Memory B cell (primary cell): ENCODE measurements at regions not wholly inside any gene's neighbourhood (a gene's known extent, or its start where the extent isn't known, plus 50 kb on each side); places are given as distances from the start of the nearest gene placed in this dataset.
"Not testable (repeated sequence)": the region's sequence is repeated elsewhere in the genome, so short reads cannot be mapped to it uniquely, and the experiment has no call there.

Experiments
- ATAC-seq: fragments of 150-1000 bp; cut with Tn5 transposase; 2 replicates; pipeline ENCODE4 v1.10.0; 2021; ENCODE audit warnings: low read depth, mild to moderate bottlenecking, moderate library complexity
- DNase-seq, 2 donors: peaks; one replicate each; pipeline ENCODE4 v3.0.0; 2022; ENCODE audit warnings: low spot score in 2 of 2
- H3K27ac Mint-ChIP-seq: one replicate; pipeline ENCODE4 v1.8.0; 2022; ENCODE audit warnings: mild to moderate bottlenecking, moderate library complexity, mixed read lengths
- H3K27me3 Mint-ChIP-seq: one replicate; pipeline ENCODE4 v1.8.0; 2022; ENCODE audit warnings: mixed read lengths
- H3K36me3 Mint-ChIP-seq: one replicate; pipeline ENCODE4 v1.8.0; 2022; ENCODE audit warnings: mild to moderate bottlenecking, mixed read lengths
- H3K4me1 Mint-ChIP-seq: one replicate; pipeline ENCODE4 v1.8.0; 2022; ENCODE audit warnings: mixed read lengths
- H3K4me3 Mint-ChIP-seq: one replicate; pipeline ENCODE4 v1.8.0; 2022; ENCODE audit warnings: mild to moderate bottlenecking, moderate library complexity, mixed read lengths
- H3K9me3 Mint-ChIP-seq: one replicate; pipeline ENCODE4 v1.8.0; 2022; ENCODE audit warnings: mixed read lengths

GRCh38 chr2:52608030-52608429 lies 1159.6 kb upstream of the CHAC2 start:
- DNase-seq (no peak), ATAC-seq (no peak)
- no peaks in the 10 kb centered on the region for H3K27me3 Mint-ChIP-seq
- no peaks in the 10 kb centered on the region for H3K4me1 Mint-ChIP-seq
- peaks cover 7% of the 10 kb centered on the region for H3K9me3 Mint-ChIP-seq
- H3K4me3 Mint-ChIP-seq, result no peak overlapping the region
- H3K27ac Mint-ChIP-seq, result no peak overlapping the region
- H3K36me3 Mint-ChIP-seq, result no peaks in the 10 kb centered on the region

- peaks cover 4% of the 10 kb centered on the region for H3K9me3 Mint-ChIP-seq
- ATAC-seq (no peak), DNase-seq (no peak)
- no peak overlapping the region for H3K27ac Mint-ChIP-seq
- H3K27me3 Mint-ChIP-seq, result no peaks in the 10 kb centered on the region
- H3K4me1 Mint-ChIP-seq, result no peaks in the 10 kb centered on the region
- no peak overlapping the region for H3K4me3 Mint-ChIP-seq
- no peaks in the 10 kb centered on the region for H3K36me3 Mint-ChIP-seq
Observed at GRCh38 chr2:52597346-52597745, 1170.3 kb upstream of the CHAC2 start.

GRCh38 chr2:52594026-52594425 lies 1173.6 kb upstream of the CHAC2 start:
- Mint-ChIP-seq H3K4me1 (no peaks in the 10 kb centered on the region), H3K27ac (no peak overlapping the region), H3K27me3 (no peaks in the 10 kb centered on the region), H3K9me3 (peaks cover 7% of the 10 kb centered on the region), H3K4me3 (no peak overlapping the region), H3K36me3 (no peaks in the 10 kb centered on the region)
- no peak for ATAC-seq
- no peak for DNase-seq

GRCh38 chr2:52584071-52584470 lies 1183.5 kb upstream of the CHAC2 start:
- not testable (repeated sequence) for H3K4me3 Mint-ChIP-seq, ATAC-seq, H3K27ac Mint-ChIP-seq, DNase-seq, H3K4me1 Mint-ChIP-seq, H3K27me3 Mint-ChIP-seq, H3K9me3 Mint-ChIP-seq, H3K36me3 Mint-ChIP-seq

GRCh38 chr2:52572469-52572894 lies 1195.1 kb upstream of the CHAC2 start:
- H3K27ac Mint-ChIP-seq, result no peak overlapping the region
- no peak for DNase-seq
- no peaks in the 10 kb centered on the region for H3K36me3 Mint-ChIP-seq
- peaks cover 16% of the 10 kb centered on the region for H3K9me3 Mint-ChIP-seq
- no peak for ATAC-seq
- H3K27me3 Mint-ChIP-seq, result no peaks in the 10 kb centered on the region
- H3K4me3 Mint-ChIP-seq, result no peak overlapping the region
- H3K4me1 Mint-ChIP-seq, result no peaks in the 10 kb centered on the region

- Mint-ChIP-seq H3K4me3 (no peak overlapping the region), H3K27ac (no peak overlapping the region), H3K27me3 (no peaks in the 10 kb centered on the region), H3K4me1 (no peaks in the 10 kb centered on the region), H3K36me3 (no peaks in the 10 kb centered on the region), H3K9me3 (peaks cover 16% of the 10 kb centered on the region)
- DNase-seq (no peak), ATAC-seq (no peak)
Observed at GRCh38 chr2:52571380-52572347, 1195.9 kb upstream of the CHAC2 start.

GRCh38 chr2:52570716-52571115 lies 1196.9 kb upstream of the CHAC2 start:
- Mint-ChIP-seq H3K36me3 (no peaks in the 10 kb centered on the region), H3K4me1 (no peaks in the 10 kb centered on the region), H3K27me3 (no peaks in the 10 kb centered on the region), H3K4me3 (no peak overlapping the region), H3K27ac (no peak overlapping the region), H3K9me3 (peaks cover 18% of the 10 kb centered on the region)
- ATAC-seq (no peak), DNase-seq (no peak)

- DNase-seq (no peak), ATAC-seq (no peak)
- no peak overlapping the region for H3K27ac Mint-ChIP-seq
- H3K36me3 Mint-ChIP-seq, result no peaks in the 10 kb centered on the region
- no peaks in the 10 kb centered on the region for H3K27me3 Mint-ChIP-seq
- peaks cover 4% of the 10 kb centered on the region for H3K9me3 Mint-ChIP-seq
- no peaks in the 10 kb centered on the region for H3K4me1 Mint-ChIP-seq
- no peak overlapping the region for H3K4me3 Mint-ChIP-seq
Observed at GRCh38 chr2:52563151-52563550, 1204.5 kb upstream of the CHAC2 start.

GRCh38 chr2:52558265-52558664 lies 1209.3 kb upstream of the CHAC2 start:
- Mint-ChIP-seq H3K9me3 (peaks cover under 1% of the 10 kb centered on the region), H3K4me1 (no peaks in the 10 kb centered on the region), H3K36me3 (no peaks in the 10 kb centered on the region), H3K27me3 (no peaks in the 10 kb centered on the region), H3K27ac (no peak overlapping the region), H3K4me3 (no peak overlapping the region)
- ATAC-seq (no peak), DNase-seq (no peak)

- no peaks in the 10 kb centered on the region for H3K27me3 Mint-ChIP-seq
- no peak for DNase-seq
- no peak for ATAC-seq
Observed at GRCh38 chr2:52542297-52542696, 1225.3 kb upstream of the CHAC2 start.

GRCh38 chr2:52539026-52539970 lies 1228.3 kb upstream of the CHAC2 start:
- no peaks in the 10 kb centered on the region for H3K36me3 Mint-ChIP-seq
- H3K4me3 Mint-ChIP-seq, result no peak overlapping the region
- peaks cover 3% of the 10 kb centered on the region for H3K9me3 Mint-ChIP-seq
- H3K27me3 Mint-ChIP-seq, result no peaks in the 10 kb centered on the region
- no peaks in the 10 kb centered on the region for H3K4me1 Mint-ChIP-seq
- DNase-seq, result no peak
- no peak overlapping the region for H3K27ac Mint-ChIP-seq
- no peak for ATAC-seq

More at GRCh38 chr2:52542297-52542696, 1225.3 kb upstream of the CHAC2 start:
- H3K9me3 Mint-ChIP-seq, result peaks cover 3% of the 10 kb centered on the region
- H3K36me3 Mint-ChIP-seq, result no peaks in the 10 kb centered on the region
- H3K4me1 Mint-ChIP-seq, result no peaks in the 10 kb centered on the region
- no peak overlapping the region for H3K27ac Mint-ChIP-seq
- H3K4me3 Mint-ChIP-seq, result no peak overlapping the region

GRCh38 chr2:52537588-52537987 lies 1230.0 kb upstream of the CHAC2 start:
- H3K9me3 Mint-ChIP-seq, result peaks cover 1% of the 10 kb centered on the region
- DNase-seq (no peak), ATAC-seq (no peak)
- no peak overlapping the region for H3K4me3 Mint-ChIP-seq
- no peaks in the 10 kb centered on the region for H3K36me3 Mint-ChIP-seq
- H3K27me3 Mint-ChIP-seq, result no peaks in the 10 kb centered on the region
- no peaks in the 10 kb centered on the region for H3K4me1 Mint-ChIP-seq
- no peak overlapping the region for H3K27ac Mint-ChIP-seq

GRCh38 chr2:52536929-52537460 lies 1230.6 kb upstream of the CHAC2 start:
- Mint-ChIP-seq H3K4me3 (no peak overlapping the region), H3K36me3 (no peaks in the 10 kb centered on the region), H3K4me1 (no peaks in the 10 kb centered on the region), H3K9me3 (peaks cover 1% of the 10 kb centered on the region), H3K27me3 (no peaks in the 10 kb centered on the region), H3K27ac (no peak overlapping the region)
- no peak for ATAC-seq
- DNase-seq, result no peak

- H3K9me3 Mint-ChIP-seq, result peaks cover 2% of the 10 kb centered on the region
- H3K4me1 Mint-ChIP-seq, result no peaks in the 10 kb centered on the region
- no peak overlapping the region for H3K27ac Mint-ChIP-seq
- DNase-seq (no peak), ATAC-seq (no peak)
- no peaks in the 10 kb centered on the region for H3K27me3 Mint-ChIP-seq
- H3K4me3 Mint-ChIP-seq, result no peak overlapping the region
- H3K36me3 Mint-ChIP-seq, result no peaks in the 10 kb centered on the region
Observed at GRCh38 chr2:52532956-52533355, 1234.6 kb upstream of the CHAC2 start.
